ENCODE measurements at regions not wholly inside any gene's neighbourhood (a gene's known extent, or its start where the extent isn't known, plus 50 kb on each side); places are given as distances from the start of the nearest gene placed in this dataset.

DNA sequence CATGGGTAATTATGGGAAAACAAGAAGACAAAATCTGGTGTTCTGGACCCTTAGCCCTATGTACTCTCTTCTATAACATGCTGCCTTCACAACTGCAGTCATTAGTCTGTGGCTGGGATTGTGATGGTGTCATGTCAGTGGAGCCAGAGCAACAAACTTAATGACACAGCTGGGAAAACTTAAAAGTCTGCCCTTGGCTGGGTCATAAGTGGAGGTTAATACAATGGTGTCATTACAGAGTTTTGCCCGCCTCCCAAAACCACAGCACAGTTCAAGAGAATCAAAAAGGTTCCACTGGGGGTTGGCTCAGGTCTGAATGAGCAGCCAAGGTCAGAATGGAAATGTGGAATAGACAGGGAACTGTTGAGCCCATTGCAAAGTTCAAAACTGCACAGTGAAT lies 455.7 kb upstream of the PIK3C3 start:
- Mint-ChIP-seq H3K4me3 (ENCODE audit: unreplicated experiment) (no peak overlapping the region), H3K4me1 (ENCODE audit: low read depth, unreplicated experiment) (peaks cover 3% of the 10 kb centered on the region), H3K36me3 (ENCODE audit: low read depth, unreplicated experiment) (no peaks in the 10 kb centered on the region), H3K9me3 (ENCODE audit: unreplicated experiment) (no peaks in the 10 kb centered on the region), H3K27ac (ENCODE audit: unreplicated experiment) (no peak overlapping the region), H3K27me3 (ENCODE audit: low read depth, unreplicated experiment) (no peaks in the 10 kb centered on the region)
- Histone ChIP-seq H3K4me3 (ENCODE audit: insufficient read depth, low read depth, low read length) (no peak overlapping the region), H3K79me2 (ENCODE audit: insufficient read depth, low read length) (no peaks in the 10 kb centered on the region), H3K9me3 (ENCODE audit: insufficient read depth, low read depth, low read length) (no peaks in the 10 kb centered on the region), H4K20me1 (ENCODE audit: insufficient read depth, low read length) (no peaks in the 10 kb centered on the region), H2AFZ (ENCODE audit: low read depth, low read length) (no peak overlapping the region), H3K36me3 (ENCODE audit: insufficient read depth, low read length) (no peaks in the 10 kb centered on the region), H3K9ac (ENCODE audit: low read length) (no peak overlapping the region), H3K4me1 (ENCODE audit: insufficient read depth, low read length) (no peaks in the 10 kb centered on the region), H3K27me3 (ENCODE audit: insufficient read depth, low read length) (no peaks in the 10 kb centered on the region), H3K4me2 (ENCODE audit: low read length) (no peak overlapping the region), H3K27ac (ENCODE audit: low read depth, low read length) (no peak overlapping the region)
- TF ChIP-seq, protein P1, sequence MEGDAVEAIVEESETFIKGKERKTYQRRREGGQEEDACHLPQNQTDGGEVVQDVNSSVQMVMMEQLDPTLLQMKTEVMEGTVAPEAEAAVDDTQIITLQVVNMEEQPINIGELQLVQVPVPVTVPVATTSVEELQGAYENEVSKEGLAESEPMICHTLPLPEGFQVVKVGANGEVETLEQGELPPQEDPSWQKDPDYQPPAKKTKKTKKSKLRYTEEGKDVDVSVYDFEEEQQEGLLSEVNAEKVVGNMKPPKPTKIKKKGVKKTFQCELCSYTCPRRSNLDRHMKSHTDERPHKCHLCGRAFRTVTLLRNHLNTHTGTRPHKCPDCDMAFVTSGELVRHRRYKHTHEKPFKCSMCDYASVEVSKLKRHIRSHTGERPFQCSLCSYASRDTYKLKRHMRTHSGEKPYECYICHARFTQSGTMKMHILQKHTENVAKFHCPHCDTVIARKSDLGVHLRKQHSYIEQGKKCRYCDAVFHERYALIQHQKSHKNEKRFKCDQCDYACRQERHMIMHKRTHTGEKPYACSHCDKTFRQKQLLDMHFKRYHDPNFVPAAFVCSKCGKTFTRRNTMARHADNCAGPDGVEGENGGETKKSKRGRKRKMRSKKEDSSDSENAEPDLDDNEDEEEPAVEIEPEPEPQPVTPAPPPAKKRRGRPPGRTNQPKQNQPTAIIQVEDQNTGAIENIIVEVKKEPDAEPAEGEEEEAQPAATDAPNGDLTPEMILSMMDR (IDR thresholded peaks at IDR 0.05; ENCODE audit: insufficient read depth, low read depth, low read length): no peak
- TF ChIP-seq EZH2 (IDR thresholded peaks at IDR 0.05; ENCODE audit: insufficient read depth, low read length): no peak
- no peak for FAIRE-seq
- DNase-seq (ENCODE audit: low read depth): no peak

DNA sequence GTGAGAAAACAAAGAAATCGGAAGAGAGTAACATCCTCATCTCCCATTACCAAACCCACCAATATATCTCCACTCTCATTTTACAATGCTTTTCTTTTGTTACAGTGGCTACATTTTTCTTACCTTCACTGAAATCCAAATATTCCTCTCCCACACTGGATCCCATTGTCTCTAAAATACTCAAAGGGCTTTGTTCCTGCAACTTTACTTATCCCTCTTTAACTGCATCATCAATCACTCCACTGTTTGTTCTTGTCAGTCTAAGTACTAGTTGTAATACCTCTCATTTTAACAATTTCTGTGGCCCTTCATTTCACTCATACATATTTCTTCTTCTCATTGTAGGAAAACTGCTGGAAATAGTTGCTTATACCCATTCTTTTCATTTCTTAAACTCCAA lies 464.2 kb upstream of the PIK3C3 start:
- H3K36me3 ChIP-seq (ENCODE audit: insufficient read depth, low read length): no peaks in the 10 kb centered on the region
- no peak overlapping the region for H3K4me2 ChIP-seq (ENCODE audit: low read length)
- no peaks in the 10 kb centered on the region for H4K20me1 ChIP-seq (ENCODE audit: insufficient read depth, low read length)
- H3K4me1 ChIP-seq (ENCODE audit: insufficient read depth, low read length): no peaks in the 10 kb centered on the region
- H3K79me2 ChIP-seq (ENCODE audit: insufficient read depth, low read length): no peaks in the 10 kb centered on the region
- H3K4me3 Mint-ChIP-seq (ENCODE audit: unreplicated experiment): no peak overlapping the region
- no peaks in the 10 kb centered on the region for H3K36me3 Mint-ChIP-seq (ENCODE audit: low read depth, unreplicated experiment)
- no peak overlapping the region for H3K27ac ChIP-seq (ENCODE audit: low read depth, low read length)
- TF ChIP-seq, protein P1 (IDR thresholded peaks at IDR 0.05; ENCODE audit: insufficient read depth, low read depth, low read length): no peak
- TF ChIP-seq EZH2 (IDR thresholded peaks at IDR 0.05; ENCODE audit: insufficient read depth, low read length): no peak
- no peak for DNase-seq (ENCODE audit: low read depth)
- H3K27ac Mint-ChIP-seq (ENCODE audit: unreplicated experiment): no peak overlapping the region
- no peaks in the 10 kb centered on the region for H3K9me3 ChIP-seq (ENCODE audit: insufficient read depth, low read depth, low read length)
- FAIRE-seq: no peak
- H3K27me3 Mint-ChIP-seq (ENCODE audit: low read depth, unreplicated experiment): peaks cover 3% of the 10 kb centered on the region
- no peak overlapping the region for H2AFZ ChIP-seq (ENCODE audit: low read depth, low read length)
- H3K4me3 ChIP-seq (ENCODE audit: insufficient read depth, low read depth, low read length): no peak overlapping the region
- no peaks in the 10 kb centered on the region for H3K9me3 Mint-ChIP-seq (ENCODE audit: unreplicated experiment)
- no peaks in the 10 kb centered on the region for H3K4me1 Mint-ChIP-seq (ENCODE audit: low read depth, unreplicated experiment)
- no peaks in the 10 kb centered on the region for H3K27me3 ChIP-seq (ENCODE audit: insufficient read depth, low read length)
- H3K9ac ChIP-seq (ENCODE audit: low read length): no peak overlapping the region

DNA sequence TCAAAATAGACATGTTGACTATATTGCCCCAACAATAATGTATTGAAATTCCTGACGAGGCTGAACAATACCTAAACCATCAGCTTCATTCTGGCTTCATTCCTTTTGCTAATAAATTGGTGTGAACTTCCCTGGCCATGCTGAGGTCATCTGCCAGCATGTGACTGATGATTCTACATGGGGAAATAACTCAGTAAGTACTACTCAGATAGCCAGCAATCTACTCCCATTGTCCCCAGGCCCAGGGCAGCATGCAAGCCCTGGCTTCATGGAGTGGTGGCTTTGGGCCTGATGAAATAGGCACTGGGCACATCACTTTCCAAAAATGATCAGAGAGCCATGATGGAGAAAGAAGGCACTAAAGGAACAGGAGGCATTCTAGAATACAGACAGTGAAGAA lies 468.5 kb upstream of the PIK3C3 start:
- H3K4me3 ChIP-seq (ENCODE audit: insufficient read depth, low read depth, low read length): no peak overlapping the region
- FAIRE-seq (no peak), DNase-seq (ENCODE audit: low read depth) (no peak)
- Mint-ChIP-seq H3K27me3 (ENCODE audit: low read depth, unreplicated experiment) (peaks cover 2% of the 10 kb centered on the region), H3K9me3 (ENCODE audit: unreplicated experiment) (no peaks in the 10 kb centered on the region), H3K4me3 (ENCODE audit: unreplicated experiment) (no peak overlapping the region), H3K36me3 (ENCODE audit: low read depth, unreplicated experiment) (no peaks in the 10 kb centered on the region), H3K27ac (ENCODE audit: unreplicated experiment) (no peak overlapping the region), H3K4me1 (ENCODE audit: low read depth, unreplicated experiment) (no peaks in the 10 kb centered on the region)
- H3K27me3 ChIP-seq (ENCODE audit: insufficient read depth, low read length): no peaks in the 10 kb centered on the region
- H3K9ac ChIP-seq (ENCODE audit: low read length): no peak overlapping the region
- no peak overlapping the region for H2AFZ ChIP-seq (ENCODE audit: low read depth, low read length)
- H3K36me3 ChIP-seq (ENCODE audit: insufficient read depth, low read length): no peaks in the 10 kb centered on the region
- no peaks in the 10 kb centered on the region for H3K79me2 ChIP-seq (ENCODE audit: insufficient read depth, low read length)
- no peak overlapping the region for H3K4me2 ChIP-seq (ENCODE audit: low read length)
- TF ChIP-seq, protein P1 (IDR thresholded peaks at IDR 0.05; ENCODE audit: insufficient read depth, low read depth, low read length): no peak
- no peak for TF ChIP-seq EZH2 (IDR thresholded peaks at IDR 0.05; ENCODE audit: insufficient read depth, low read length)
- H3K9me3 ChIP-seq (ENCODE audit: insufficient read depth, low read depth, low read length): no peaks in the 10 kb centered on the region
- H4K20me1 ChIP-seq (ENCODE audit: insufficient read depth, low read length): no peaks in the 10 kb centered on the region
- no peak overlapping the region for H3K27ac ChIP-seq (ENCODE audit: low read depth, low read length)
- no peaks in the 10 kb centered on the region for H3K4me1 ChIP-seq (ENCODE audit: insufficient read depth, low read length)
